ENCODE measurements at regions not wholly inside any gene's neighbourhood (a gene's known extent, or its start where the extent isn't known, plus 50 kb on each side); places are given as distances from the start of the nearest gene placed in this dataset.
"Not testable (repeated sequence)": the region's sequence is repeated elsewhere in the genome, so short reads cannot be mapped to it uniquely, and the experiment has no call there.

DNA sequence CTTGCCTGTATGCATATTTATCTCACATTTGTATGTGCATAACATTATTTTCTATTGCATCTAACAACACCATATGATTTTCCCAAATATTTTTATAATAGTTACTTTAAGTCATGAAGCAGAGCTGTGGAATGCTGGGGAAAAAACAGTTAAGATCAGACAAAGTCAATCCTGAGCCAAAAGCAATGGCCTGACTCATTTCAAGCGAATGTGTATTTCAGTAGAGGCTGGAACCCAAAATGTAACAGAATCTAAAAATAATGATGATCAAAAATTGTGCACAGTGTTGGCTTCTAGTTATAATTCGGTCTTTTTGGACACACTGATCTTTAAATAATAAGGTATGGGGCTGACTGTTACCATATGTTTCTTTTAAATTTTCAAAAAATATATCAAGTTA, 516.2 kb upstream of the ADGRL3 start:
- H3K27ac ChIP-seq (ENCODE audit: low read depth, low read length, poor library complexity, severe bottlenecking): no peak overlapping the region
- no peaks in the 10 kb centered on the region for H3K36me3 ChIP-seq (ENCODE audit: insufficient read depth, low read length, poor library complexity, severe bottlenecking)
- no TSS peak for BruUV-seq (replicated peaks)
- no peak for DNase-seq (ENCODE audit: low spot score)
- H3K27me3 ChIP-seq (replicated peaks; ENCODE audit: insufficient read depth, low read depth, low read length, poor library complexity): no peaks in the 10 kb centered on the region
- intact Hi-C loops (cut with micrococcal nuclease; ENCODE audit: unreplicated experiment): no loop called here
- CTCF ChIA-PET: no interaction called here
- POLR2A ChIA-PET (ENCODE audit: low non-redundant PET): no interaction called here
- H3K4me3 ChIP-seq (ENCODE audit: low read depth, low read length, poor library complexity, severe bottlenecking): no peak overlapping the region
- TF ChIP-seq EZH2 (IDR thresholded peaks at IDR 0.05; ENCODE audit: borderline replicate concordance, low read depth, low read length, poor library complexity, severe bottlenecking): no peak
- TF ChIP-seq, protein P1, sequence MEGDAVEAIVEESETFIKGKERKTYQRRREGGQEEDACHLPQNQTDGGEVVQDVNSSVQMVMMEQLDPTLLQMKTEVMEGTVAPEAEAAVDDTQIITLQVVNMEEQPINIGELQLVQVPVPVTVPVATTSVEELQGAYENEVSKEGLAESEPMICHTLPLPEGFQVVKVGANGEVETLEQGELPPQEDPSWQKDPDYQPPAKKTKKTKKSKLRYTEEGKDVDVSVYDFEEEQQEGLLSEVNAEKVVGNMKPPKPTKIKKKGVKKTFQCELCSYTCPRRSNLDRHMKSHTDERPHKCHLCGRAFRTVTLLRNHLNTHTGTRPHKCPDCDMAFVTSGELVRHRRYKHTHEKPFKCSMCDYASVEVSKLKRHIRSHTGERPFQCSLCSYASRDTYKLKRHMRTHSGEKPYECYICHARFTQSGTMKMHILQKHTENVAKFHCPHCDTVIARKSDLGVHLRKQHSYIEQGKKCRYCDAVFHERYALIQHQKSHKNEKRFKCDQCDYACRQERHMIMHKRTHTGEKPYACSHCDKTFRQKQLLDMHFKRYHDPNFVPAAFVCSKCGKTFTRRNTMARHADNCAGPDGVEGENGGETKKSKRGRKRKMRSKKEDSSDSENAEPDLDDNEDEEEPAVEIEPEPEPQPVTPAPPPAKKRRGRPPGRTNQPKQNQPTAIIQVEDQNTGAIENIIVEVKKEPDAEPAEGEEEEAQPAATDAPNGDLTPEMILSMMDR (conservative IDR thresholded peaks at IDR 0.05; ENCODE audit: low read depth, low read length): no peak
- H3K9me3 ChIP-seq (ENCODE audit: low read depth, low read length, poor library complexity, severe bottlenecking): no peaks in the 10 kb centered on the region
- H3K4me1 ChIP-seq (ENCODE audit: insufficient read depth, low read length, poor library complexity, severe bottlenecking): no peaks in the 10 kb centered on the region

DNA sequence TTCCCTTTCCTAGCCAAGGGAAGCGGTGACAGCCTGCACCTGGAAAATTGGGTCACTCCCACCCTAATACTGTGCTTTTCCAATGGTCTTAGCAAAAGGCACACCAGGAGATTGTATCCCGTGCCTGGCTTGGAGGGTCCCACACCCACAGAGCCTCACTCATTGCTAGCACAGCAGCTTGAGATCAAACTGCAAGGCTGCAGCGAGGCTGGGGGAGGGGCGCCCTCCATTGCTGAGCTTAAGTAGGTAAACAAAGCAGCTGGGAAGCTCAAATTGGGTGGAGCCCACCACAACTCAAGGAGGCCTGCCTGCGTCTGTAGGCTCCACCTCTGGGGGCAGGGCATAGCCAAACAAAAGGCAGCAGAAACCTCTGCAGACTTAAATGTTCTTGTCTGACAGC, 504.1 kb upstream of the ADGRL3 start:
- not testable (repeated sequence) for DNase-seq (ENCODE audit: low spot score)

DNA sequence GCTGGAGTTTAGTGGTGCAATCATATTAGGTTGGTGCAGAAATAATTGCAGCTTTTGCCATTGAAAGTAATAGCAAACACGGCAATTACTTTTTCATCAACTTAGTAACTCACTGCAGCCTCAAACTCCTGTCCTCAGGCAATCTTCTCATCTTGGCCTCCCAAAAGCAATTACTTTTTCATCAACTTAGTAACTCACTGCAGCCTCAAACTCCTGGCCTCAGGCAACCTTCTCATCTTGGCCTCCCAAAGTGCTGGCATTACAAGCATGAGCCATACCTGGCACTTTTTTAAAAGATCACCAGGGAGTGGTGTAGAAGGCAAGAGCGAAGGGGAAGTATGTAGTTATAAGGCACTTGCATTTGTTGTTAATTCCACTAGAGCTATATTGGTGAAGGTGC, 491.1 kb upstream of the ADGRL3 start:
- Histone ChIP-seq H3K36me3 (ENCODE audit: insufficient read depth, low read length, poor library complexity, severe bottlenecking) (no peaks in the 10 kb centered on the region), H3K4me3 (ENCODE audit: low read depth, low read length, poor library complexity, severe bottlenecking) (no peak overlapping the region), H3K27ac (ENCODE audit: low read depth, low read length, poor library complexity, severe bottlenecking) (no peak overlapping the region), H3K27me3 (replicated peaks; ENCODE audit: insufficient read depth, low read depth, low read length, poor library complexity) (no peaks in the 10 kb centered on the region), H3K4me1 (ENCODE audit: insufficient read depth, low read length, poor library complexity, severe bottlenecking) (no peaks in the 10 kb centered on the region), H3K9me3 (ENCODE audit: low read depth, low read length, poor library complexity, severe bottlenecking) (no peaks in the 10 kb centered on the region)
- intact Hi-C loops (cut with micrococcal nuclease; ENCODE audit: unreplicated experiment): no loop called here
- no TSS peak for BruUV-seq (replicated peaks)
- no peak for TF ChIP-seq EZH2 (IDR thresholded peaks at IDR 0.05; ENCODE audit: borderline replicate concordance, low read depth, low read length, poor library complexity, severe bottlenecking)
- TF ChIP-seq, protein P1 (conservative IDR thresholded peaks at IDR 0.05; ENCODE audit: low read depth, low read length): no peak
- DNase-seq (ENCODE audit: low spot score): no peak
- CTCF ChIA-PET: no interaction called here
- POLR2A ChIA-PET (ENCODE audit: low non-redundant PET): no interaction called here

More for the DNA sequence above, 504.1 kb upstream of the ADGRL3 start:
- H3K4me1 ChIP-seq (ENCODE audit: insufficient read depth, low read length, poor library complexity, severe bottlenecking); intact Hi-C loops (cut with micrococcal nuclease; ENCODE audit: unreplicated experiment); BruUV-seq (replicated peaks); H3K36me3 ChIP-seq (ENCODE audit: insufficient read depth, low read length, poor library complexity, severe bottlenecking); H3K27me3 ChIP-seq (replicated peaks; ENCODE audit: insufficient read depth, low read depth, low read length, poor library complexity); POLR2A ChIA-PET (ENCODE audit: low non-redundant PET); H3K4me3 ChIP-seq (ENCODE audit: low read depth, low read length, poor library complexity, severe bottlenecking); H3K9me3 ChIP-seq (ENCODE audit: low read depth, low read length, poor library complexity, severe bottlenecking); H3K27ac ChIP-seq (ENCODE audit: low read depth, low read length, poor library complexity, severe bottlenecking); CTCF ChIA-PET: not testable (repeated sequence)

DNA sequence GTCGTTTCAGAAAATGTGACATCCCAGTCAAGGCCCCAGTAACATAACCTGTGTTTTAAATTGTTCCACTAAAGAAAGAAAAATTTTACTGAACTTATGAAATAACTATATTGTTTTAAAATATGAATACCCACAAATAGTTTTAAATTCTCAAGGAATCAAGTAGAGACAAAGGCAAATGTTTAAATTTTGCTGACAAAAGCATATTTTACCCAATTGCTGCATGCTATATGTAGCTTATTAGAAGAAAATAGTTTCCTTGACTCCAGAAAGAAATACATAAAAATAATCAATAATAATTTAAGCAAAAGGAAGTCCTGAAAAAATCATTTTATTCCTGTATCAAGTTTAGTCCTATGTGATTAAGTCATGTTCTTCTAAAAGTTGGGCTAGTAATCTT, 481.3 kb upstream of the ADGRL3 start:
- no peaks in the 10 kb centered on the region for H3K4me1 ChIP-seq (ENCODE audit: insufficient read depth, low read length, poor library complexity, severe bottlenecking)
- H3K27me3 ChIP-seq (replicated peaks; ENCODE audit: insufficient read depth, low read depth, low read length, poor library complexity): no peaks in the 10 kb centered on the region
- no peak overlapping the region for H3K27ac ChIP-seq (ENCODE audit: low read depth, low read length, poor library complexity, severe bottlenecking)
- no peaks in the 10 kb centered on the region for H3K36me3 ChIP-seq (ENCODE audit: insufficient read depth, low read length, poor library complexity, severe bottlenecking)
- no TSS peak for BruUV-seq (replicated peaks)
- ChIA-PET CTCF (no interaction called here), POLR2A (ENCODE audit: low non-redundant PET) (no interaction called here)
- no peak for TF ChIP-seq EZH2 (IDR thresholded peaks at IDR 0.05; ENCODE audit: borderline replicate concordance, low read depth, low read length, poor library complexity, severe bottlenecking)
- TF ChIP-seq, protein P1 (conservative IDR thresholded peaks at IDR 0.05; ENCODE audit: low read depth, low read length): no peak
- intact Hi-C loops (cut with micrococcal nuclease; ENCODE audit: unreplicated experiment): no loop called here
- DNase-seq (ENCODE audit: low spot score): no peak
- no peak overlapping the region for H3K4me3 ChIP-seq (ENCODE audit: low read depth, low read length, poor library complexity, severe bottlenecking)
- H3K9me3 ChIP-seq (ENCODE audit: low read depth, low read length, poor library complexity, severe bottlenecking): no peaks in the 10 kb centered on the region
